ENCODE measurements at regions not wholly inside any gene's neighbourhood (a gene's known extent, or its start where the extent isn't known, plus 50 kb on each side); places are given as distances from the start of the nearest gene placed in this dataset.
"Not testable (repeated sequence)": the region's sequence is repeated elsewhere in the genome, so short reads cannot be mapped to it uniquely, and the experiment has no call there.

DNA sequence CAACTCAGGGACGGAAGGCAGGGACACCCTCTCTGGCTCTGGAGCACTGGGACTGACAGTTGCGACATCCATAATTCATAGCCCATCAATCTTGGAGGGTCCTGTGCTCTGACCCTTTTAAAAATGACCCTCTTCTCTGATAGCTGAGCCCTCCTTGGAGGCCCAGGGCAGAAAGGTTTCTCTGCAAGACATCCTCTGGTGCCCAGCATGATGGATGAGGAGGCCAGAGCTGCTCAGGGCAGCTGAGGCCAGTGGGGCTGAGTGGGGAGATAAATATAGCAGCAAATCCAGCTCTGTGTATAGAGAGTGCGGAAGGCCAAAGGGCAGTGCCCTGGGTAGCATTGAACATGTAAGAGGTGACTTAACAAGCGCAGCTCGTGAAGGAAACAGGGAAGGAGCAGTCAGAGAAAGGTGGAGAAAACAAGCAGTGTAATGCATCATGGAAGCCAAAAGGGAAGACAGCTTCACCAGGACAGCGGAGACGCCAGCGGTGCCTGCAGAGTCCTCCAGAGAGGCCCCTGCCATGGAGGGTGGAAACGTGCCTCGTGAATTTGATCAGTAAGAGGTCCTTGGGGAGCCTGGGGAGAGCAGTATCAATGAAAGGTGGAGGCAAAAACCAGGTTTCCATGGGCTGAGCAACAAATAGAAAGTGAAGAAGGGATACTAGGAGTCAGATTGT, 50.4 kb upstream of the FMOD start:
- peaks cover 44% of the 10 kb centered on the region for H3K27me3 Mint-ChIP-seq
- no peak overlapping the region for H3K4me3 Mint-ChIP-seq
- CTCF ChIA-PET: no interaction called here
- DNase-seq: no peak
- no peaks in the 10 kb centered on the region for H3K4me1 Mint-ChIP-seq
- H3K27ac Mint-ChIP-seq: no peak overlapping the region
- no peak for ATAC-seq
- no peaks in the 10 kb centered on the region for H3K9me3 Mint-ChIP-seq (ENCODE audit: low read depth)
- H3K36me3 Mint-ChIP-seq: no peaks in the 10 kb centered on the region

DNA sequence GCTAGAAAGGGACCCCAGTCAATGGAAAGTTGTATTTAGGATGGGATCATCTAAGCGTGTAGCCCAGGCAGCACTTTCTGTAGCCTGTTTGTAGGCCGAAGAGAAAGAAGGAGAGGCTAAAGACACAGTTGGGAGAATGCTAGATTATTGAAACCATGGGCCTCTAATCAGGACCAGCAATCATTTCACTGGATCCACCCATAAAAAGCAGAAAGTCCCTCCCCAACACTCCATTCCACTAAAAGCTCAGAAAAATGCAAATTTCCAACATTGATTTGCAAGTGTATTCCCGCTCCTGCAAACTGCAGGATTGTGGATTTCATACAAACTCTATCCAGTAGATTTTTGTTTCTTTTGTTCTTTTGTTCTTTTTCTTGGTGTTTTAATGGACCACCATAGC, 51.2 kb upstream of the FMOD start:
- no peak overlapping the region for H3K4me3 Mint-ChIP-seq
- H3K4me1 Mint-ChIP-seq: no peaks in the 10 kb centered on the region
- ATAC-seq: no peak
- no peak for DNase-seq
- H3K9me3 Mint-ChIP-seq (ENCODE audit: low read depth): no peaks in the 10 kb centered on the region
- H3K27me3 Mint-ChIP-seq: peaks cover 44% of the 10 kb centered on the region
- CTCF ChIA-PET: no interaction called here
- H3K36me3 Mint-ChIP-seq: no peaks in the 10 kb centered on the region
- no peak overlapping the region for H3K27ac Mint-ChIP-seq

- Mint-ChIP-seq H3K27ac (no peak overlapping the region), H3K36me3 (no peaks in the 10 kb centered on the region), H3K27me3 (peaks cover 40% of the 10 kb centered on the region), H3K4me3 (no peak overlapping the region), H3K4me1 (no peaks in the 10 kb centered on the region), H3K9me3 (ENCODE audit: low read depth) (no peaks in the 10 kb centered on the region)
- CTCF ChIA-PET: no interaction called here
- DNase-seq: no peak
- ATAC-seq: no peak
Observed at GRCh38 chr1:203402629-203403337, 51.9 kb upstream of the FMOD start.

GRCh38 chr1:203403586-203403985, 52.7 kb upstream of the FMOD start:
- Mint-ChIP-seq H3K27me3 (peaks cover 41% of the 10 kb centered on the region), H3K9me3 (ENCODE audit: low read depth) (no peaks in the 10 kb centered on the region), H3K4me3 (no peak overlapping the region), H3K4me1 (no peaks in the 10 kb centered on the region), H3K36me3 (no peaks in the 10 kb centered on the region), H3K27ac (no peak overlapping the region)
- ATAC-seq (no peak), DNase-seq (no peak)
- CTCF ChIA-PET: no interaction called here

DNA sequence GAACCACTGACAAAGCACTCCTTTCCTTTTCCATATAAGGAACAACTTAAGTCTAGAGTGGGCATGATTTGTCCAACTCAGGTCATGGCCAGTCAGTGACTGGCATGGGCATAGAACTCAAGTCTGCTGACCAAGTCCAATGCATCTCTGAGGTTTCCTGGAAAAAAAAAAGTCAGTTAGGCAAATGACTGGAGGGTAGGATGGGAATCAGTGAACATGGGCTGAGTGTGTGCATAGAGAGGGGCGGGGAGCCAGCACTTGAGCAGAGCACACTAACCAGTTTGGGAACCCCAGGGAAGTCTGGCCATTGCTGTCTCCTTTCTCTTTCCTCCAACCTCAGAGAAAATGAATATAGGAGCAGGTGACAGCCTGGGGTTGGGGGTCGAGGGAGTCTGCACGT, 53.6 kb upstream of the FMOD start:
- DNase-seq (no peak), ATAC-seq (no peak)
- H3K27me3 Mint-ChIP-seq: peaks cover 47% of the 10 kb centered on the region
- H3K27ac Mint-ChIP-seq: no peak overlapping the region
- H3K4me3 Mint-ChIP-seq: no peak overlapping the region
- no peaks in the 10 kb centered on the region for H3K4me1 Mint-ChIP-seq
- no peaks in the 10 kb centered on the region for H3K36me3 Mint-ChIP-seq
- H3K9me3 Mint-ChIP-seq (ENCODE audit: low read depth): no peaks in the 10 kb centered on the region
- CTCF ChIA-PET: no interaction called here

- Mint-ChIP-seq H3K9me3 (ENCODE audit: low read depth) (no peaks in the 10 kb centered on the region), H3K27ac (no peak overlapping the region), H3K27me3 (peaks cover 58% of the 10 kb centered on the region), H3K36me3 (no peaks in the 10 kb centered on the region), H3K4me3 (no peak overlapping the region), H3K4me1 (no peaks in the 10 kb centered on the region)
- DNase-seq: no peak
- CTCF ChIA-PET: no interaction called here
- no peak for ATAC-seq
Observed at GRCh38 chr1:203405703-203406438, 54.9 kb upstream of the FMOD start.

DNA sequence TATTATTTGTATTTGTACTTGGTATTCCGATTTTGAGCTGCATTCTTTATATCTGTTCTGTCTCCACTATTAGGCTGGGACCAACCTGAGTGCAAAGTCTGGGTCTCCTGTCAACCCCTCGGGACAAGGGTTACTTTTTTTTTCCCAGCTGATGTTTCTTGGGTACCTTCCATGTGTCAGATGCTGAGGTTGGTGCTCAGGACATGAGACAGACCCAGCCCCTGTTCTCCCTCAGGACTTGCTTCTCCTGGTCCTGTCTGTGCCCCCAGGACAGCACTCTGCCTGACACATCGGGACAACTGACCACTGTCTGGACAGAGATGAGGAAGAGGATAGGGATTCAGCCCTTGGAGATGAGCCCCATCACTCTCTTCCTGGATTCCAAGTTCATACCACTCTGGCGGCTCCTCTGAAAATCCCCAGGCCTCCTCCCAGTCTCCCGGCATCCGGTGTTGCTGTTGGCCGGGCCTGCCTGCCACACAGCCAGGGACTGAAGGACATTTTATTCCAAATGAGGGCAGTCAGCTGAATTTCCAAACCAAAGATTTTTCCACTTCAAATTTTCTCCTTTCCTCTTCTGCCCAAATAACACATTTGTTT, 55.6 kb upstream of the FMOD start:
- DNase-seq (no peak), ATAC-seq (no peak)
- no peaks in the 10 kb centered on the region for H3K9me3 Mint-ChIP-seq (ENCODE audit: low read depth)
- H3K27ac Mint-ChIP-seq: no peak overlapping the region
- no peaks in the 10 kb centered on the region for H3K36me3 Mint-ChIP-seq
- H3K27me3 Mint-ChIP-seq: peaks cover 58% of the 10 kb centered on the region
- CTCF ChIA-PET: no interaction called here
- no peak overlapping the region for H3K4me3 Mint-ChIP-seq
- H3K4me1 Mint-ChIP-seq: no peaks in the 10 kb centered on the region

DNA sequence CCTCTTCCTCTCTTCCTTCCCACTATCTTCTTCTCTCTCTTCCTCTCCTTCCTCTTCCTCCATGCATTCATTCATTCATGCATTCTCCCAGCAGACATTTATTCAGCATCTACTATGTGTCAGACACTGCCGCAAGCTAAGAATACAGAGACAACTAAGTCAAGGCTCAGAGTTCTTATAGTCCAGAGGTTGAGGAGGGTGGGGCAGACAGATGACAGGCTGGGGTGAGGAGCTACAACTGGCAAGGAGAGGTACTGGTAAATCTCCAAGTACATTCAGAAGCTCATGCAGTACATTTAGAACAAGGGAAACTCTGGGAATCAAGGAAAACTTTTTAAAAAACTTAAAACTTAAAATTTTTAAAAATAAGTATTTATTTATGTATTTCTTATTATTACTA, 56.4 kb upstream of the FMOD start:
- no peak overlapping the region for H3K27ac Mint-ChIP-seq
- no peaks in the 10 kb centered on the region for H3K4me1 Mint-ChIP-seq
- peaks cover 58% of the 10 kb centered on the region for H3K27me3 Mint-ChIP-seq
- H3K4me3 Mint-ChIP-seq: no peak overlapping the region
- CTCF ChIA-PET: no interaction called here
- no peak for ATAC-seq
- H3K36me3 Mint-ChIP-seq: no peaks in the 10 kb centered on the region
- no peaks in the 10 kb centered on the region for H3K9me3 Mint-ChIP-seq (ENCODE audit: low read depth)
- no peak for DNase-seq

DNA sequence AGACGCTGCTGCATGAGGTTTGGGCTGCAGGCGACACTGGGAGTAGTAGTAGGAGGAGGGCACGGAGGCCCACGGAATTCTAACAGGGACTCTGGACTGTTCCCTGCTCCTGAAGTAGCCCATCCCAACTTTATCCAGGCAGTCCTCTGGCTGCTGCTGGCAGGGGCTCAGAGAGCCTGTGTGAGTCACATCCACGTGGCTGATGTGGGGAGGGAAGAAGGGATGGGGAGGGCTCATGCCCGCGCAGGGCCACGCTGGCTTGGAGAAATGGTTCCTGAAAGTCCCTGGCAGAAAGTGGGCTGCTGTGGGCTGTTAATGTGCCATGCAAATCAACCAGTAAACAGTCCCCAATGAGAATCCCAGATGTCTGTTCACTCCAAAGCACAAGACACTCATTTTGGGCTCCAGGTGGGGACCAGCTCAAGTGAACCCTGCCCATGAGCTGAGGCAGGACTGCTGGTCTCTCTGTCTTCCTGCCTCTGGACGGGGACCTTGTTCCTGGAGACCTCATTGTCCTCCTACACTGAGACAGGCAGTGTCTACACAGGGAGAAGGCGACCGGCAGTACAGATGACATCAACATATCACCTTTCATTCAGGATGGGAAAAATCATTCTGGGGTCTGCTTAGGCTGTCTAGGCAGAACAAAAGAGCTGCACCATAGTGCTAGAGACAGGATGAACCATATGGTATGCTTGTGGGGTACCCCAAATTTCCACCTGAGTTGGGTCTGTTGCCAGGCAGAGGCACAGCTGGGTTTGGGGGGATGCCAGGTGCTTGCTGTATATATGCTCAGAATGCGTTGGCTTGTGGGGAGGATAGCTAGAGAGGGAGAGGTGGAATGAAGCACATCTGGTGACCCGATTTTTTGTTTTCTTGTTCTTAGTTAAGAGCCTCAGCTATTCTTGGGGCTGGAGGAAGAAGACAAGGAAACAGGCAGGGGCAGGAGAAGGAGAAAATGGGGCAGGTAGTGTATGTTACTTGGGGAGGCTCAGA, 57.9 kb upstream of the FMOD start:
- Mint-ChIP-seq H3K27me3 (peaks cover 62% of the 10 kb centered on the region), H3K9me3 (ENCODE audit: low read depth) (no peaks in the 10 kb centered on the region), H3K4me1 (no peaks in the 10 kb centered on the region), H3K27ac (no peak overlapping the region), H3K36me3 (no peaks in the 10 kb centered on the region), H3K4me3 (no peak overlapping the region)
- no peak for DNase-seq
- ATAC-seq: no peak
- CTCF ChIA-PET: no interaction called here

DNA sequence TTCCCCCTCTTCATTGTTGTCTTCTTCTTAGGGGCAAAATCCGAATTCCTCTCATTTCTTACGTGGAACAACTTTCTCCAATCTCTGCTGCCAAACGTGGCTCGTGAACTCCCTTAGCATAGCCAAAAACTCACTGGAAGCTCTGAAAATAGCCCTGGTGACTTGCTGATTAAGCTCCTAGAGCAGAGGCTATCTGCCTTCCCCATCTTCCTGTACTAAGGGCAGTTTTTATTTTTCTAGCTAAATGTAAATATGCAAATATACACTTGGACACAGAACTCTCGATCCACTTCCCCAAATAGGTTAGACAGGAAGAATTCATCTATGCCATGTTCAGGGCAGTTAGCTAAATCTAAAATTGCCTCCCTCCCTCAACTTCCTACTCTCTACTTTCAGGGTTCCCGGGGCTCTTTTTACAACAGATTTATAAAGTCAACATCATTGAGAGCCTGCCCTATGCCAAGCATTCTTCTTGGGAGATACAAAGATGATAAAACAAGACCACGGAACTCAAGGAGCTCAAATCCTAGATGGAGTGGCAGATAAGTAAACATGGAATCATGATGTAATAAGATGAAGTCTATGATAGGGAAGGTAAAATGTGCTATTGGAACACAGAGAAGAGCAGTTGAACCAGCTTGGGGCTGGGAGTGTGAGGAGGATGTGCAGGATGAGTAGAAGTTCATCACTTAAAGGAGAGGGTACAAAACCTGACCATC, 59.4 kb upstream of the FMOD start:
- no peaks in the 10 kb centered on the region for H3K9me3 Mint-ChIP-seq (ENCODE audit: low read depth)
- peaks cover 64% of the 10 kb centered on the region for H3K27me3 Mint-ChIP-seq
- H3K4me3 Mint-ChIP-seq: no peak overlapping the region
- ATAC-seq: no peak
- H3K27ac Mint-ChIP-seq: no peak overlapping the region
- no peaks in the 10 kb centered on the region for H3K4me1 Mint-ChIP-seq
- no peaks in the 10 kb centered on the region for H3K36me3 Mint-ChIP-seq
- DNase-seq: no peak
- CTCF ChIA-PET: interaction anchor here (0.8 kb wide), 1 partner anchor 78 kb away, joined by 3 read pairs; no protein-coding TSS in a partner anchor

GRCh38 chr1:203411431-203411830, 60.5 kb upstream of the FMOD start:
- H3K27me3 Mint-ChIP-seq: peaks cover 59% of the 10 kb centered on the region
- ATAC-seq; H3K36me3 Mint-ChIP-seq; CTCF ChIA-PET; H3K4me3 Mint-ChIP-seq; DNase-seq; H3K9me3 Mint-ChIP-seq (ENCODE audit: low read depth); H3K27ac Mint-ChIP-seq; H3K4me1 Mint-ChIP-seq: not testable (repeated sequence)

GRCh38 chr1:203419558-203419957, 56.0 kb upstream of the PRELP start:
- Mint-ChIP-seq H3K27ac (no peak overlapping the region), H3K9me3 (ENCODE audit: low read depth) (no peaks in the 10 kb centered on the region), H3K27me3 (peaks cover 35% of the 10 kb centered on the region), H3K36me3 (no peaks in the 10 kb centered on the region), H3K4me3 (no peak overlapping the region), H3K4me1 (no peaks in the 10 kb centered on the region)
- no peak for ATAC-seq
- CTCF ChIA-PET: interaction anchor here (0.6 kb wide), 1 partner anchor 625 kb away, joined by 3 read pairs; no protein-coding TSS in a partner anchor
- no peak for DNase-seq

All from activated CD8-positive, alpha-beta memory T cell treated with anti-CD3 and anti-CD28 coated beads, Interleukin-2, amount 10 ng/mL, durations not matched to agents 7 days and 5 days (primary cell).